ENCODE measurements at regions not wholly inside any gene's neighbourhood (a gene's known extent, or its start where the extent isn't known, plus 50 kb on each side); places are given as distances from the start of the nearest gene placed in this dataset.

DNA sequence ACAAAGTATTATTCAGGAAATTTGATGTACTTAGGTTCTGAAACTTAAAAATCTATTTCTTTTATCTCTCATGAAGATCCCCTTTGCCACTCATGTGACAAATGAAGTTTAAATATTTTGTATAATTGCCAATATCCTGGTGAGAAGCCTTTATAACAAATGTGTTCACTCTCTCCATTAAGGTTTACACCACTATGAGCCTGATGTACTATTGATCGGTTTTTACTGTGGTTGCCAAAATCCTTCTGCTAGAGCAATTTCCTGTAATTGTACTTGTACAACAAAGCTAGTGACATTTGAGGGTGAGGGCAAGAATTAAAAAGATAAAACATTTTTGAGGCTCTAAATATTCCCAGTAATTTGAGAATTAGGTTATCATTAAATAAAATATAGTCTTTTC, 222.3 kb upstream of the CDH19 start:
- DNase-seq: peak; percentile 67 to 76

DNA sequence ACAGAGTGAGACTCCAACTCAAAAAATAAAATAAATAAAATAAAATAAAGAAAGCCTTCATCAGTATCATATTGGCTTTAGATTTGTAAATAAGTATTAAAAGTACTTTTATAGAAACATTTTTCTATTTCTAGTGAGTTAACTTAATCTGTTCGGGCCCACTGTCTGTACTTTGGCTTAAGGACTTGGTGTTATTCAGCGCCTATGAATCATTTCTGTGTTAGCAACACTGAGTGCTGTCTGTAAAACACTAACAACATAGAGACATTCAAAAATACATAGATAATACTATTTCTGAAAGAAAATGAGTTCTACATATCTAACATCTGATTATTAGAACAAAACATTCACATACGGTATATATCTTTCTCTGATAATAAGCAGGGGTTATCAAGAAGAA, 221.5 kb upstream of the CDH19 start:
- DNase-seq: no peak

DNA sequence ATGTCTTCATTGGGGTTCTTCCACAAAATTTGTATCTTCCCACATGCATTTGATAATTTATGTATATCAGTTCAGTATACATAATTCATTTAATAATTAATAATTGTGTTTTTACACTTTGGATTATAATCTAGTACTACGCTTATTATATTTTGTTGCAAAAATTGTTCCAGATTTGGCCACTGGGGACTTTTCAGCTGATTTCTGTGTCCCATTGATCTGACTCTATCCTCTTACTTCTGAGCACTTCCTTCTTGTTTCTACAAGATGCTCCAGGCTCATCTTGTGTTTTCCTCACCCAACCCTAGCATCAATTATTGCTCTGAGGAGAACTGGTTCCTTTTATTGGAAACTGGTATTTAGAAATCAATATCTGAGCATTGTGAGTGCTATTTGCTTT, 215.3 kb upstream of the CDH19 start:
- no peak for DNase-seq

DNA sequence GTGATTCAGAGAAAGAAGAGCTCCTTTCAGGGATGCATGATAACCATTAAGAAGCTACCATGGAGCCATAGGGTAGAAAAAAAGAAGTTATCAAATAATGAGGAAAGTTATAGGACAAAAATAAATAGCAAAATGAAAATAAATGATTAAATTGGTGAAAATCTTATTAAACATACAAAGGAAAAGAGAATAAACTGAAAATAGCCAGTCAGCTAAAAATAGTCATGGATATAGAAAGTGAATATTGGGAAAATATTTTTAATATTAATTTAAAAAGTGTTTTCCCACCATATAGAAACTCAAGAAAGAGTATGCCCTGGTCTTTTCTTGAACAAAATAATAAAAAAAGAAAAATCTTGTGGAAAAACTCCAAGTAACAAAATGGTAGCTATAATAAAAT, 209.2 kb upstream of the CDH19 start:
- DNase-seq: no peak

DNA sequence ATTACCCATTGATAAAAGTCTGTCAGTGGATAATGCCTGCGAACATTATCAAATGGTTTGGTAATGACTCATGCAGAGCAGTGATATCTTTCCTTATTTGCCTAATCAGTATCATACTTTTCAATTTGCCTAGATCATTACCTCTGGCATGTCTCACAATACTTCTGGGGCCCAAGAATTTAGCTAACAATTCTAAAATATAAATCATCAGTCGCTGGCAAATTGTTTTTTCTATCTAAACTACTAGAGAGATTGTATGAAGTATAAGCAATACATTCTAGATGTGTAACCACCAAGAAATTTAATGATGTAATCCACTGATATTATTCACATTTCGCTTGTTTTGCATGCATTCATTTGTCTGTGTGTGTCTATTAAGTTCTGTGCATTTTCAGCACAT, 191.2 kb upstream of the CDH19 start:
- DNase-seq: no peak

DNA sequence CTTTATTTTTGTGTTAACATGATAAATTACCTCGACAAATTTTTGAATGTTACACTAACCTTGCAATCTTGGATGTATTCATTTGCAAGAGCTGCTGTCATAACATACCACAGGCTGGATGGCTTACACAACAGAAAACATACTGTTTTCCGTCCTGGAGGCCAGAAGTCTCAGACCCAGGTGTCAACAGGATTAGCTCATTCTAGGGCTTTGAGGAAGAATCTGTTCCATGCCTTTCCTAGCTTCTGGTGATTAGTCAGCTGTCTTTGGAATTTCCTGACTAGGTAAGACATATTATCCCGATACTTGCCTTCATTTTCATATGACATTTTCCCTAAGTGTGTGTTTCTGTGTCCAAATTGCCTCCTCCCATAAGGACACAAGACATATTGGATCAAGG, 188.6 kb upstream of the CDH19 start:
- DNase-seq: no peak

DNA sequence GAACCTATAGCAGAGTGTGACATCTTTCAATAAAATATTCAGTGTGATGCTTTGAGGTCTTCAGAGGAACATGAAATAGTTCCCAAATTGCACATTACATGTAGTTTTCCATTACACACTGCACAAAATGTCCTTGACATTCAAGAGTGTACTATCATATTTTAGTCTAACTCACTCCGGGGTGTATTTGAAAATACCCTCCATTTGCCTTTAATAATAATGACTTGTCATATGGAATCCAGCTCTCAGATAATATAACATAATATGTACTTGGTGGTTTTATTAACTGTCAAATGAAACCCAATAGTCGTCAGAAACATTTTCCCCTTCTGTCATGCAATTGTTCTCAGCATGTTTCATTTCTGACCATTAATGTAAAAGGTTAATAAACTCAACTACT, 176.7 kb upstream of the CDH19 start:
- no peak for DNase-seq

DNA sequence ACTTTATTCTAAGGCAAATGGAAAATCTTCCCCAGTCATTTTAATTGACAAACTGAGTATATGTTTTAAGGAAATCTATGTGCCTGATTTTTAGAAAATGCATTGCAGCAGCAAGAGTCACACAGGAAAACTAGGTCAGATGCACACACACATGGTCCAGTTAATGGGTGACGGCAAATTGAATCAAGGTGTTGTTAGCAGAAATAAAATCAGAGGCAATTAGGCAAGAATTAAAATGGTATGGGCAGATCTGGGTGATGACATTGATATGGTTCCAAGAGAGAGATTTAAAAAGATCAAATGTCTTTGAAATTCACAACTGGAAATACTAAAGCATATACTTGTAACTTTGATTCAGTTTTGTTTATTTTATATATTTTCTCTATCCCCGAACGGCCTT, 174.2 kb upstream of the CDH19 start:
- no peak for DNase-seq

DNA sequence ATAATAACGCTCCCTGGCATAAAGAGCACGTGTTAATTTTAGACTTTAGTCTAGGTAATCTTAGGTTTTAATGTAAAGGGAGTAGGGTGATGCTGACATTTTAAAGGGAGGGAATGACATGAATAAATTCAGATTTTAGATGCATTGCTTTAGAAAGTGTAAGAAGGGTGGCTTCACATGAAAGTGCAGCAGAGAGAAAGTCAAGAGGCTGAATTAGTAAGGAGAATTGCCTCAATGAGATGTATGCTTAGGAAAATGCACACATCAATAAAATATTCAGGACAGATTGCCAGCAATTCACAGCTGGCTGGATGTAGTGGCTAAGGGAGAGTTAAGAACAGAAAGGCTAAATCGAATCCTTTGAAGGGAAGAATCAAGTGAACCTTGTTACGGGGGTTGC, 165.5 kb upstream of the CDH19 start:
- no peak for DNase-seq

DNA sequence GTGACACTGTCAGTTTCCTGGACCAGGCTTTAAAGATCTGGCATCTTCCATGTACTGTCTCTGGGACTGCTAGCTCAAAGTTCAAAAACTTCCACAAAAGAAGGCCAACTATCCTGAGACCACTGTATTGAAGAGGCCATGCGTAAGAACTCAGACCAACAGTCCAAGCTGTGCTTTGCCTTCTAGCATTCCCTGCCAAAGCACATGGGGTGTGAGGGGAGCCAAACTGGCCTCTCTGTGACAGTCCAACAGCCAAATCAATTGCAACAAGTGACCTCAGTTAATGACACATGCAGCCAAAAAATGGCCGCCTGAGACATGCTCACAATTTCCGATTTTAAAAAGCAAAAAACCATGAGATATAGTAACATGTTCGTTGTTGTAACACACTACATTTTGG, 160.3 kb upstream of the CDH19 start:
- no peak for DNase-seq

DNA sequence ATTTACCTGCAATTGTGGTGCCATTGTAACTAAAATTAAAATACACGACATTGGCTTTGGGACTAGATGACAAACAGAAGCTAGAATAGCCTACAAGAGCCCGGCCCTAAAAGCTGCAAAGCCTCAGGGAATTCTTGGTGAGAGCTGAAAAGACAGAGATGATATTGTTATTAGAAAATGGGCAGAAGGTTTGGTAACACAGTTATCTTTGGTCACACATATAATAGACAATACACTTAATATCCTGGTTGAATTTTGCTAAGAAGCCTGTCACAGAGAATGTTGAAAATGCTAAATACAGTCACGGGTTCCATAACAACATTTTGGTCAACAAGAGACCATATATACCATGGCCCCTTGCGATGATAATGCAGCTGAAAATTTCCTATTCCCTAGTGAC, 157.3 kb upstream of the CDH19 start:
- DNase-seq: no peak

DNA sequence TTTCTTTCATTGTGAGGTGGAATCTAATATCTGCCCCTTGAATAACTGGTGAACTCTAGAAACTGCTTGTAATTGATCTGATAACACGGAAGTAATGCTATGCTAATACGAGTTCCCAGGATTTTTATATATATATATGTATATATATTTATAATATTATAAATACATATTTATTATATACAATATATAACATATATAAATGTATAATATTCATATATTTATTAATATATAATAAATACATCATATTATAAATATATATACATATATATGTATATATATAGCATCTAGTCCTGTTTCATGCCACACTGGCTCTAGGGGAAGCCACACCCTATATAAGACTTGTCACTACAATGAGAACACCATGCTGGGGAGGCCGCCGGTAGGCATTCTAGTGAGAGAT, 156.7 kb upstream of the CDH19 start:
- DNase-seq: no peak

DNA sequence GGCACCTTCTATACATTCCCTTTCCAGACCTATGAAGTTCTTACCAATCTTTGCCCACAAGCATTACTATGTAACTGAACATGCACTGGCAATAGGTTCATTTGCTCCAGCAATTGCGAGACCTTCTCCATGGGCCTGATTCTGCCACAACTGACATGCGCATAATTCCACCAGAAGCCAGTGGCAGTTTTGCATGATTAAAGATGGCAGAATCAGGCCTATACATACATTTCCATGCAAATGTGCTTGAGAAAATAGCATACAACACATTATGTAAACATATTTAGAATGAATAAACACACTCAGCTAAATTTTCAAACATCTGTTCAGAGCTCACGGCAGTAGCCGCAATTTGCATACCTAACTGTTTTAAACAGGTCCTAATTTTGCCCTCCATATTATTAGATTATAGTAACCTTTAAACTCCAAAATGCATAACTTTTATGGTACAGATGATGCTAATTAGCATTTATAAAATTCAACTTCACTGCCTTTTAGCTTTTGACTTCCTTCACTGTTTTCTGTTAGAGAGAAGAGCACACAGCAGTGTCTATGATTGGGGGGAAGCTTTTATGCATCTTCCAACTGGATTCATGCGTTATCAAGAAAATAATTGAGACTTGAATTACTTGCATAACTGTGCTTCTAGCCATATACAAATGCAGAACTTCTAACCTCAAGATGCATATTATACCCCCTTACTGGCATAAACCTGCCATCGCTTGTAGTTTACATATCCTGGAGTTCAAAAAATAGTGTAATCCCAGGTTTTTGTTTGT, 155.3 kb upstream of the CDH19 start:
- no peak for DNase-seq

DNA sequence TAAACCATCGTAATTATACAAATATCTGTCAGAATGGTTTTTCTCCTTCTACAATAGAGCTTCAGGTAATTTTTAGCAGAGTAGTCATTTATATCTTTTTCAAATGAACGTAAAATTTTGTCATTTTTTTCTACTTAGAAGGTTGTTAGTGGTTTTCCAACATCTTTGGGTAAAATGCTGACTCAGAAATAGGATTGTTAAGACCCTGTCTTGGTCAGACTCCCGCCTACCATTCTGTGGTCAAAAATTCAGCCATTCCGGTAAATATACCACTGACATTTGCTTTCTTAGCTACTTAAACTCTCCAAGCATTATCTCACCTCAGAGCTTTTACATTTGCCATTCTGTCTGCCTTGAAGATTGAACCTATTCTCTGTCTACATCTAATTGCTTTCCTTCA, 154.1 kb upstream of the CDH19 start:
- no peak for DNase-seq

DNA sequence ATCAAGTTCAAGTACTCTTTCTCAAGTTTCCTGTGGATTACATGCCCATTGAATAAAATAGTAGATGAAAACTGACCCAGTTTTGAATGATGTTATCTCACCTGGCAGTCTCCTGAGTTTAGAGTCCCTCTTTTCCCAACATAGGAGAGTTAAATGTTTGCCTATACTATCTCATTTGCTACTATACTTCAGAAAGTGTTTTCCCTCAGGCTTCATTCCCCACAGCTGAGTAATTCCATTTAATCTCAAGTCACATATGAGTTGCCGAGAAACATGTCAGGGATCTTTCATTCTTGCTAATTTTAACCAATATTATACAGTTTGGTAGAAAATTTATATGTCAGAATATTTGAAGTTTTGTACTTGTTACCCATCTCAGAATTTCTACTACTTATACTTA, 150.4 kb upstream of the CDH19 start:
- no peak for DNase-seq

DNA sequence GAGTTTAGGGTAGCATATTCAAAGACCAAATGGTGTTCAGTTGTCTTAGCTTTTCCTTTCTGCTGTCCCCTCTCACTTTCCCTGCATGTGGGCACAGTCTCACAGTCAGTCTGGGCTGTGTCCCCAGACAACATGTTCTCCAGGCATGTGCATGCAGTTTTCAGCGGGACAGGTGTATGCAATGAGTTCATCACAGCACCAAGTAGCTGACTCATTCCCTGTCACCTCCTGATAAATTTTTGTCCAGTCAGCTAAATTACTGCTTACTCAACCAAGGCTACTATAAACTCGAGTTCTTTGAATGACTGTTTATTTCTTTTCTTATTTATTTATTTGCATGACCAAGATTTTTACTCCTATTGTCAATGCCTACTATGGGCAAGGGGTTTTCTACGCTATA, 148.8 kb upstream of the CDH19 start:
- DNase-seq: no peak

DNA sequence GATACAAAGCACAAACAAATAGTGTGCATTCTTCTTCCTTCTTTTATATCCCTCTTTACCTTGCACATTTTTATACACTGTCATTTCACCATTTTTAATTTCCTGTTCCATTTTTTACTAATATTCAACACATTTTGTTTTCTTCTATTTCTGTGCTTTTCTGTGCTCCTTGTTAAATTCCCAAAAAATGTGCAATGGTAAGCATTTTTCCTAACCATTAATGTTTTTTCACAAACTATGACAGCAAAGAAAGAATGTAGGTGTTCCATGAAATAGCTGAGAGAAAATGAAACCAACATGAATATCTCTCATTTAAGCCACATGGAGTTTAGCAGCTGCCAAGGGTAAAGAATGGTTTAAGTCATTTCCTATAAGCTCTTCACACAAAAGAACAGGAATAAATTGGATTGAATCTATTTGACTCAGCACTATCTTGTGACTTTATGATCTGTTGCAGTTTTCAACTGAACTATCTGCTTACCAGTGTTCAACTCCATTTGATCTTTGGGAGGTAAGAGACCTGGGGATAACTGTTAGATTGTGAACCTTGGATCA, 145.7 kb upstream of the CDH19 start:
- no peak for DNase-seq

DNA sequence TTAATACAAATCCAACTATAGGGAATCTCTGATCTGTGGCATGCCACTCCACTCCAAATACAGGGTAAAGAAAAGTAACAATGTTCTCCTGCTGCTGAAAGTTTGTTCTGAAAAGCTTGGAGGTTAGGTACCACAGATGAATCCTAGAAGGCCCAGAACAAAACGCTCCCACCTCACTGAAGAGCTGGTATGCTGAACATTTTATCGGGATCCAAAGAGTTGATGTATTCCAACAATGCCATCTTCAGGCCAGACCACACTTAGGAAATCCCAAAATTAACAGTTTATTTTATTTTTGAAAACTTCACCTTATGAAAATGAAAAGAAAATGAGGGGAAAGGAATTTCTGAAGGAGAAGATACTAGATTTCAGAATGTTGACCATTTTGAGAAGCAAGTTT, 145.1 kb upstream of the CDH19 start:
- DNase-seq: peak in 1 of 2 experiments; percentile 14

DNA sequence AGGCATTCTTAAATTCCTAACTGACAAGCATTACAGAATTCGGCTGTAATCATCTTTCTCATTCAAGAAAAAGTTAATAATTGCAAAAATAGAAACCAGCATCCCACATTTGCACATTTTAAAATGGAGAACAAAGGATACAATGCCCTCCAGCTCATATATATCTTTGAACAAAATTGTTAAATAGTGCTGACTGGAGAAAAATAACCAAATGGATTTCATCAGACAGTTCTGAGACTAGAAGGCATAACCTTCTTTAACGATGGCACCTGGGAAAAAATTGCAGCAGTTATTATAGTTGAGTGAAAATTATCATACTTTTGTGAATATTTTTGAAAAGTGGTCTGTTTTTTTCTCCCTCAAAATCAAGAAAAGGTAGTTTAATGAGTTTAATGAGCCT, 138.9 kb upstream of the CDH19 start:
- no peak for DNase-seq

DNA sequence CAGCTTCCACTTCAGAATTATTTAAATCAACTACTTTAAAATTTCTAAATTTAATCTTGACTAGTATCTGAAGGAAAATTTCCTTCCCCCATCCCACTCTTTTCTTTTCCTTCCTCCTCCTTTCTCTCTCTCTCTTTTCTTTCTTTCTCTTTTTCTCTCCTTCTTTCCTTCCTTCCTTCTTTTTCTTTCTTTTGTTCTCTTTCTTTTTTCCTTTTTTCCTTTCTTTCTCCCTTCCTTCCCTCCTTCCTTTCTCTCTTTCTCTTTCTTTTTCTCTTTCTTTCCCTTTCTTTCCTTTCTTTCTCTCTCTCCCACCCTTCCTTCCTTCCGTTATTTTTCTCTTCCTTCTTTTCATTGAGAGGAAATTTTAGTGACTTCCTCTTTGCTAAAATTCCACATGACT, 132.0 kb upstream of the CDH19 start:
- no peak for DNase-seq

DNA sequence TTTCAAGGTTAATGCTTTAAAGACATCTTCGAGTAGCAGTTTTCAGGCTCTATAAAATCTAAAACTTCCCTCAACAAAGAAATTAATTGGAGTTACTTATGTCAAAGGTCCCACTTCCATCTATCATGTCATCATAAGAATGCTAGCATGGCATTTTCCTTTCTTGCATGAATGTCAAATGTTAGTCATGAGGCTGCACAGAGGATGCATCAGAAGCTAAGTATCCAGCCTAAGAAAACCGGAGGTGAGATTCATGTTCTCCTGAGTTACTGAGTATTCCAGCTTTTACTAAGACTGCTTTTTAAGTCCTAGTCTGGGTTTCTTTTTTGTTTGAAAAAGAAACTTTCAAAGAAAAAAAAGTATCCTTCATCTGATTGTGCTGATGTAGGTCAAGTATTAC, 130.6 kb upstream of the CDH19 start:
- no peak for DNase-seq

DNA sequence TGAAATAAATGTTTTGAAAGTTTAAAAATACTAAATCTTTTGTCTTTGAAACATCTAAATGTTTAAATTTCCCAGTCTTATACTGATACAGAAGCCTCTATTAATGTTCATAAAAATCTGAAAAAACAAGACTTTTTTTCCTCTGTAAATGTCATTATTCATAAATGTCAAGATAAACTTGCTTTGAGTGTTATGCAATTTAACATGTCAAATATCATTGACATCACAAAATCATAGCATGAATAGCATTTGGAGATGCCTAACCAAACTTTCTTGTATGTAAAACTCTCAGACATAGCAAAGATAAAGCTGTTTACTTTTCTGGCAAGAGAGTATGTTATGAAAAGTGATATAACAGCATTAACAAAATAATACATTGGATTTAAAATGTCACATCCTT, 128.0 kb upstream of the CDH19 start:
- no peak for DNase-seq

DNA sequence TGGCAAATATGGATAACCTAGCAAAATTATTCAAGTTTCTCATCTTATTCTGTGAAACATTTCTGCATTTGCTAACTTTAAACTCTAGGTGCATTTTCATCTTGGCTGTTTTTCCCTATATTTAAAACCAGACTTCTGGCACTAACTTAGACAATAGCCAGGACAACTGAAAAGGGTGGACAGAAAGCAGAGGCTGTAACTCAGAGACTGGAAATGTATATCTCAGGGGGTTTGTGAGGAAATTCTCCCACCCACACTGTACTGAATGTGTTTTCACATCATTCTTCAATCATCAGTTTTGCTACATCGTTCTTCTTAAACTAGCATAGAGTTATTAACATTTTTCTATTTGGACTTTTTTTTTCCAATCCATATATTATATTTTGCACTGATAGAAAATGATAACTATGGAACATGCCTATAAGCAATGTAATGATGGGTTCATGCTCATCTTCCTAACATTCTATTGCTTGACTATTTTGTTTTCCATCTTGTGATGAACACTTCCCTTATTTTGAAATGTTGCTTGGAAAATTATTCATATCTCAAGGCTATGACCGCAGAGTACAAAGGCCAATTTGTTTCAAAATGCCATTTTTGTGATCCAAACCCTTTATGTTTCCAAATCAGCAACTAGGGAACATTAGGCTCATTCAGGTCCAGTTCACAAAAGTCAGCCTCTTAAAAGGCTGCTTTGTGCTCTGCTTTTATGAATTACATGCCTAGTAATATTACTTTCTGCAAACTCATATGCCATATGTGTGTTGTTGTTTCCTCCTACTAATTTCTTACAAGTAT, 125.8 kb upstream of the CDH19 start:
- DNase-seq: no peak

DNA sequence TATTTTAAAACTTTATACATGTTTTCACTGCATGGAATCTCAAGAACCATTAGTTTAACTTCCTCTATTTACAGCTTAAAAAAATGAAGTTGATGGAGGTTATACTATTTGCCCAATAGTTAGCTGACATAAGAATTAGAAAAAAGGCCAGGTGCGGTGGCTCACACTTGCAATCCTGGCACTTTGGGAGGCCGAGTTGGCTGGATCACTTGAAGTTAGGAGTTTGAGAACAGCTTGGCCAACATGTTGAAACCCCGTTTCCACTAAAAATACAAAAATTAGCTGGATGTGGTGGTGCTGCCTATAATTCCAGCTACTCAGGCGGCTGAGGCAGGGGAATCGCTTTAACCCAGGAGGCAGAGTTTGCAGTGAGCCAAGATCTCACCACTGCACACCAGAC, 125.1 kb upstream of the CDH19 start:
- no peak for DNase-seq
